Retinal pigment epithelial cell (primary cell): ENCODE measurements at regions not wholly inside any gene's neighbourhood (a gene's known extent, or its start where the extent isn't known, plus 50 kb on each side); places are given as distances from the start of the nearest gene placed in this dataset.

Experiments used
- DNase-seq: peaks from one replicate; pipeline ENCODE4 v3.0.0-alpha.2; 2010; ENCODE audit warnings: low read depth
- H3K4me3 ChIP-seq: 2 replicates; pipeline ENCODE4 v1.5.1; 2011; ENCODE audit warnings: mild to moderate bottlenecking, low read length, control low read depth, moderate library complexity
- TF ChIP-seq, protein P1 (sequence below): conservative IDR thresholded peaks from 2 replicates; pipeline ENCODE4 v1.5.1; 2011; ENCODE audit warnings: low read depth, low read length, control low read depth, inconsistent platforms

DNA sequence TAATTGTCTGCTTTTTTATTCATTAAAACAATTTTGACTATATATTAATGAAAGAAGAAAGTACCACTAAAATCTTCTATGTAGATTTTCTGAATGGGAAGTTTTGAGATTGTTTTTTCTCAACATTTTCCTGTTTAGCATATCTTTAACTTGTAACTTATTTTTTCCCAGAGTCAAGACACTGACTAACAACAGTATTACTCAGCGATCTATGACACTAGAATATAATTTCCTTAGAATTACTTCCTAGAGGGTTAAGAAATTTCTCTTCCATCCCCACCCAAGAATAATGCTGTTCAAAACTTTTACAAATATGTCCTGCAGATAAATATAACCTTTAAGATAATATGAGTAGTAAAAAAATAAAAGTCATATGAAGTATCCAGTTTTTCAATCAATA lies 218.2 kb upstream of the NR5A2 start:
- DNase-seq, result no peak
- no peak overlapping the region for H3K4me3 ChIP-seq
- TF ChIP-seq, protein P1, sequence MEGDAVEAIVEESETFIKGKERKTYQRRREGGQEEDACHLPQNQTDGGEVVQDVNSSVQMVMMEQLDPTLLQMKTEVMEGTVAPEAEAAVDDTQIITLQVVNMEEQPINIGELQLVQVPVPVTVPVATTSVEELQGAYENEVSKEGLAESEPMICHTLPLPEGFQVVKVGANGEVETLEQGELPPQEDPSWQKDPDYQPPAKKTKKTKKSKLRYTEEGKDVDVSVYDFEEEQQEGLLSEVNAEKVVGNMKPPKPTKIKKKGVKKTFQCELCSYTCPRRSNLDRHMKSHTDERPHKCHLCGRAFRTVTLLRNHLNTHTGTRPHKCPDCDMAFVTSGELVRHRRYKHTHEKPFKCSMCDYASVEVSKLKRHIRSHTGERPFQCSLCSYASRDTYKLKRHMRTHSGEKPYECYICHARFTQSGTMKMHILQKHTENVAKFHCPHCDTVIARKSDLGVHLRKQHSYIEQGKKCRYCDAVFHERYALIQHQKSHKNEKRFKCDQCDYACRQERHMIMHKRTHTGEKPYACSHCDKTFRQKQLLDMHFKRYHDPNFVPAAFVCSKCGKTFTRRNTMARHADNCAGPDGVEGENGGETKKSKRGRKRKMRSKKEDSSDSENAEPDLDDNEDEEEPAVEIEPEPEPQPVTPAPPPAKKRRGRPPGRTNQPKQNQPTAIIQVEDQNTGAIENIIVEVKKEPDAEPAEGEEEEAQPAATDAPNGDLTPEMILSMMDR, result no peak

DNA sequence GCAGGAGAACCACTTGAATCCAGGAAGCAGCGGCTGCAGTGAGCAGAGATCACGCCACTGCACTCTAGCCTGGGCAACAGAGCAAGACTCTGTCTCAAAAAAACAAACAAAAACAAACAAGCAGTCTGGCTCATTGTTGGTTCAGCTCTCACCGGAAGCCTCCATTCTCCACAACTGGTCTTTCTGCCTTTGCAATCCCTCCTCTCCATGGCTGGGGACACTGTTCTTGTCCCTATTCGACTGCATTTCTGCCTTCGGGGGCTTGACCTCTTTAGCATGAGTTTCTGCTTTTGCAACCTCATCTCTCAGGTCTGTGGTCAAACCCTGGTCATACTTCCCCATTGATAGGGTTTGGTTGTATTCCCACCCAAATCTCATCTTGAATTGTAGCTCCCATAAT lies 216.3 kb upstream of the NR5A2 start:
- TF ChIP-seq, protein P1, result no peak
- H3K4me3 ChIP-seq, result no peak overlapping the region
- no peak for DNase-seq

DNA sequence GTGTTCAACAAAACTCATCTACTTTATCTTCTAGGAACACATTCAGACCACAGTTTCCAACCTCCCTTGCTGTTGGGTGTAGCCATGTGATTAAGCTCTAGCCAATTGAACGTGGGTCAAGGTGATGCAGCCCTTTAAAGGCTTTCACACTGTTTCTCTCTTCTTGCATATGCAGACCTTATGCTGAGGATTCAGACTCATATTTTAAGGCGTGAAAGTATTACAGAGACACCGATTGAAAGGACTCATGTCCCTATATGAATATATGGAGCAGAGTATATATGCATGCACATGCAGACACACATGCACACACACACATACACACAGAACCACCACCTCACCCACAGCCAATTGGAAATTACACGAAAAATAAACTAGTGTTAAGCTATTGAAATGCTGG lies 214.3 kb upstream of the NR5A2 start:
- no peak overlapping the region for H3K4me3 ChIP-seq
- TF ChIP-seq, protein P1, result no peak
- DNase-seq, result no peak

DNA sequence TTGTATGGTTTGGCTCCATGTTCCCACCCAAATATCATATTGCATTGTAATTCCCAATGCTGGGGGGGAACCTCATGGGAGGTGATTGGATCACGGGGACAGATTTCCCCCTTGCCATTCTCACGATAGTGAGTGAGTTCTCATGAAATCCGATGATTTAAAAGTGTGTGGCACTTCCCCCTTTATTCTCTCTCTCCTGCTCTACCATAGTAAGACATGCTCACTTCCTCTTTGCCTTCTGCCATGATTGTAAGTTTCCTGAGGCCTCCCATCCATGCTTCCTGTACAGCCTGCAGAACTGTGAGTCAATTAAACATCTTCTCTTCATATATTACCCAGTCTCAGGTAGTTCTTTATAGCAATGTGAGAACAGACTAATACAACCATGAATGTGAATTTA lies 211.6 kb upstream of the NR5A2 start:
- TF ChIP-seq, protein P1, result no peak
- H3K4me3 ChIP-seq, result no peak overlapping the region
- DNase-seq, result no peak

DNA sequence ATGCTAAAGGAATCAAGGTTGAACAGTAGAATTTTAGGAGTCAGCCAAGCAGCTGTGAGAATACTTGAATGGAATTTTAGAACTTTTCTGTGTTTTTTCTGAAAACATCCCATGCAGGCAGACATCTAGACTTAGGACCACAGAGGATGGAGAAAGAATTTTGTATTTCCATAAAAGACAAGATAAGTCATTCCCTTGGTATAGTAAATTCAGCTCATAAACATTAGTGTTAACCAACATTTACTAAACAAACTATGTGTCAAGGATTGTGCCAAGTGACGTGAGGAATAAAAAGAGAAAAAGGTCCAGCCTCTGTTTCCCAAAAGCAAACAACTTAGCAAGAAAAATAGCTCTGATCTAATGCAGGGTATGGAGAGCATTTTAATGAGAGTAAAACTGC lies 210.2 kb upstream of the NR5A2 start:
- DNase-seq, result no peak
- no peak overlapping the region for H3K4me3 ChIP-seq
- TF ChIP-seq, protein P1, result no peak

DNA sequence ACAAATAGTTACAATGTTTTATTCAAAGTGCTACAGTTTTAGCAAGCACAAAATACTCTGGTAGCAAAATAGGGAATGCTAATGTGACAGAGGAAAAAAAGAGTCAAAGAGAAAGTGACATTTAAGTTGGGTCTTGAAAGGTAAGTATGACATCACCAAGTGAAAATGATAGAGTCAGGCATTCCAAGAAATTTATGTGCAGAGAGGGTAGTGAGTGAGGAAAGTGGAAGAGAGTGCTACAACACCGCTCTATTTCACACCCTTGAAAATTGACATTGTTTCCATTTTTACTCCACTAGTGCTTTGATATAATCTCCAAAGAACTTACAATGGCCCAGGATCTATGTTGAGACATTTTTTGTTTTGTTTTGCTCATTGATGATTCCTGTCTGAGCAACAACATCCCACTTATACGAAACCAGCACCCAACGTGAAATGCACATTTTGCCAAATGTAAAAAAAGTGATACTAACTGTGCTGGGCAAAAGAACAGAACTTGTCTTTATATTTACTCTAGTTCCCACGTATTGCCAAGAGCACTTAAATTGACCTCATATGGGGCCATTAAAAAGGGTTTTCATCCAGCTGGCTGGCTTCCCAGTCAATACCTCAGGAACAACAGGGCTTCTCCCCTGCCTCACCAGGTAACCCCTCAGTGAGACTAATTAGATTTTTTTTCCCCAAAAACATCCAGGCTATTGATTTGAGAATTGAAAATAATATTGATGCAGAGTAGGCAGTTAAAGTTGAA lies 206.3 kb upstream of the NR5A2 start:
- H3K4me3 ChIP-seq, result no peak overlapping the region
- TF ChIP-seq, protein P1, result no peak
- DNase-seq, result peak; percentile 6

DNA sequence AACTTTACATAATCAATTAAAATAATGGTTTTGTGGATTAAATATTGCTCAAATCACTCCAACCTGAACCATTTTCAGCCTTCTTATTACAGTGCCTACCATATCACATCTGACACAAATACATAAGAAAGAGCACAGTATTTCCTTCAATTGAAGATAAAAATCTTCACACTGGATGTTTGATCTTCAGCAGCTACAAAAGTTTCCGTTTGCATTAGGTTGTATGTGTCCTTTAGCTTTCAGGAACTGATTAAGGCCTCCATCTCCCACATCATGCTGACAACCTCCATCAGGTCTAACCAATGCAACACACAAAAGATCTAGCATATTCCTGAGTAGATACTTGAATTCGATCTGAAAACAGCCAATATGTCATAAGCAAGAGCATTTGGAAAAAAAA lies 195.1 kb upstream of the NR5A2 start:
- TF ChIP-seq, protein P1, result no peak
- DNase-seq, result no peak
- H3K4me3 ChIP-seq, result no peak overlapping the region
